ENCODE measurements at regions not wholly inside any gene's neighbourhood (a gene's known extent, or its start where the extent isn't known, plus 50 kb on each side); places are given as distances from the start of the nearest gene placed in this dataset.

- Histone ChIP-seq H3K36me3 (ENCODE audit: control insufficient read depth in 2 of 2, extremely low read depth in 1 of 2, insufficient read depth in 2 of 2, low read length in 2 of 2) (no peaks in the 10 kb centered on the region), H3K9me3 (replicated peaks; ENCODE audit: control insufficient read depth, insufficient read depth, low read length) (no peaks in the 10 kb centered on the region), H4K20me1 (replicated peaks; ENCODE audit: control insufficient read depth, extremely low read depth, insufficient read depth, low read length) (no peaks in the 10 kb centered on the region), H3K4me3 (replicated peaks in 1 of 3; ENCODE audit: insufficient read depth in 1 of 3, low read depth in 1 of 3, low read length in 3 of 3) (no peak overlapping the region), H3K4me2 (ENCODE audit: insufficient read depth, low read length) (no peak overlapping the region), H3K9ac (replicated peaks; ENCODE audit: extremely low read depth, insufficient read depth, low read length) (no peak overlapping the region), H3K4me1 (ENCODE audit: control insufficient read depth, extremely low read depth, insufficient read depth, low read length) (no peaks in the 10 kb centered on the region), H3K27ac (ENCODE audit: insufficient read depth, low read depth, low read length) (no peak overlapping the region), H3K79me2 (ENCODE audit: control insufficient read depth, insufficient read depth, low read length) (no peaks in the 10 kb centered on the region), H3K27me3 (ENCODE audit: control insufficient read depth in 2 of 2, insufficient read depth in 2 of 2, low read length in 2 of 2) (peaks cover 0 to 2% of the 10 kb centered on the region in 2 experiments), H2AFZ (ENCODE audit: low read depth, low read length) (no peak overlapping the region), H3K9me1 (replicated peaks; ENCODE audit: control insufficient read depth, extremely low read depth, insufficient read depth, low read length) (no peaks in the 10 kb centered on the region)
- dilution Hi-C loops (cut with MboI; ENCODE audit: extremely low pct_ligation_motif_present, low sequenced_read_pairs) = no loop called here
- BruUV-seq (replicated peaks) = no TSS peak
- ChIA-PET CTCF (interaction anchor here (1.6 kb wide), 1 partner anchor 14 kb away, joined by 4 read pairs; no protein-coding TSS in a partner anchor), POLR2A (no interaction called here)
- intact Hi-C loops (cut with micrococcal nuclease) = no loop called here
- no peak for TF ChIP-seq CTCF (IDR thresholded peaks at IDR 0.05; ENCODE audit: extremely low read depth in 1 of 2, insufficient read depth in 1 of 2, low read depth in 1 of 2, low read length in 2 of 2)
- no peak for TF ChIP-seq MAX (IDR thresholded peaks at IDR 0.05; ENCODE audit: insufficient read depth, insufficient read length)
- no peak for TF ChIP-seq EZH2 (IDR thresholded peaks at IDR 0.05; ENCODE audit: borderline replicate concordance, low read depth, low read length, severe bottlenecking)
- TF ChIP-seq JUN (IDR thresholded peaks at IDR 0.05; ENCODE audit: borderline replicate concordance, insufficient read depth, insufficient read length, low read depth) = no peak
- TF ChIP-seq MYC (IDR thresholded peaks at IDR 0.05; ENCODE audit: low read depth, low read length) = no peak
- no peak for TF ChIP-seq POLR2A (IDR thresholded peaks at IDR 0.05; ENCODE audit: low read depth, low read length)
- no peak for TF ChIP-seq POLR2AphosphoS5 (IDR thresholded peaks at IDR 0.05; ENCODE audit: insufficient read depth, low read depth, low read length)
- no peak for TF ChIP-seq GATA2 (IDR thresholded peaks at IDR 0.05; ENCODE audit: insufficient read depth, insufficient read length, low read depth, low read length)
- no peak for TF ChIP-seq FOS (IDR thresholded peaks at IDR 0.05; ENCODE audit: borderline replicate concordance, insufficient read depth, low read length)
- no peak for FAIRE-seq
- no peak for DNase-seq (ENCODE audit: low read depth, low spot score)
Observed at GRCh38 chr14:95375539-95376109, 55.9 kb upstream of the CLMN start.

All from endothelial cell of umbilical vein (primary cell).